GM21360 (cell line): ENCODE measurements at regions not wholly inside any gene's neighbourhood (a gene's known extent, or its start where the extent isn't known, plus 50 kb on each side); places are given as distances from the start of the nearest gene placed in this dataset.
"Not testable (repeated sequence)": the region's sequence is repeated elsewhere in the genome, so short reads cannot be mapped to it uniquely, and the experiment has no call there.

Source experiments
- ATAC-seq: cut with Tn5 transposase; IDR thresholded peaks from one replicate; pipeline ENCODE4 v1.9.1; 2021; ENCODE audit warnings: mild to moderate bottlenecking, moderate library complexity; ENCODE audit not compliant: unreplicated experiment

- no peak for ATAC-seq
Measured at GRCh38 chrX:43345166-43345565, 310.9 kb upstream of the MAOA start.

- peak; percentile 74 for ATAC-seq
Measured at GRCh38 chrX:43349363-43349762, 306.7 kb upstream of the MAOA start.

- no peak for ATAC-seq
Measured at GRCh38 chrX:43350935-43351334, 305.2 kb upstream of the MAOA start.

GRCh38 chrX:43357741-43358140 is 298.4 kb upstream of the MAOA start:
- no peak for ATAC-seq

GRCh38 chrX:43373032-43373431 is 283.1 kb upstream of the MAOA start:
- ATAC-seq = no peak

GRCh38 chrX:43375136-43375535 is 281.0 kb upstream of the MAOA start:
- no peak for ATAC-seq

GRCh38 chrX:43380704-43381103 is 275.4 kb upstream of the MAOA start:
- no peak for ATAC-seq

- ATAC-seq = no peak
Measured at GRCh38 chrX:43386875-43387274, 269.2 kb upstream of the MAOA start.

GRCh38 chrX:43405191-43405590 is 250.9 kb upstream of the MAOA start:
- ATAC-seq = no peak

GRCh38 chrX:43423876-43424275 is 232.2 kb upstream of the MAOA start:
- no peak for ATAC-seq

GRCh38 chrX:43436517-43436916 is 219.6 kb upstream of the MAOA start:
- ATAC-seq = no peak

GRCh38 chrX:43446752-43447151 is 209.3 kb upstream of the MAOA start:
- ATAC-seq = no peak

- no peak for ATAC-seq
Measured at GRCh38 chrX:43448688-43449087, 207.4 kb upstream of the MAOA start.

GRCh38 chrX:43450355-43450754 is 205.7 kb upstream of the MAOA start:
- no peak for ATAC-seq

GRCh38 chrX:43451976-43452686 is 204.0 kb upstream of the MAOA start:
- not testable (repeated sequence) for ATAC-seq

- no peak for ATAC-seq
Measured at GRCh38 chrX:43456063-43456462, 200.0 kb upstream of the MAOA start.

GRCh38 chrX:43456906-43457305 is 199.2 kb upstream of the MAOA start:
- no peak for ATAC-seq

GRCh38 chrX:43467608-43468234 is 188.4 kb upstream of the MAOA start:
- ATAC-seq = no peak

- ATAC-seq = no peak
Measured at GRCh38 chrX:43469391-43470054, 186.6 kb upstream of the MAOA start.

- ATAC-seq = no peak
Measured at GRCh38 chrX:43474321-43474720, 181.8 kb upstream of the MAOA start.

- no peak for ATAC-seq
Measured at GRCh38 chrX:43479070-43479469, 177.0 kb upstream of the MAOA start.

GRCh38 chrX:43479850-43480249 is 176.2 kb upstream of the MAOA start:
- no peak for ATAC-seq
